PFSK-1 (cell line): ENCODE measurements at regions not wholly inside any gene's neighbourhood (a gene's known extent, or its start where the extent isn't known, plus 50 kb on each side); places are given as distances from the start of the nearest gene placed in this dataset.

Experiments used
- FOXP2 ChIP-seq: optimal IDR thresholded peaks from 2 replicates; pipeline ENCODE3; 2011; ENCODE audit warnings: borderline replicate concordance, control low read depth, inconsistent platforms; ENCODE audit not compliant: insufficient read depth; ENCODE audit errors: extremely low read length, extremely low read depth
- POLR2AphosphoS5 ChIP-seq: IDR thresholded peaks from 2 replicates; pipeline ENCODE4 v1.6.1; 2012; ENCODE audit warnings: low read depth, mild to moderate bottlenecking, control low read depth, low read length, moderate library complexity
- REST ChIP-seq, 2 experiments: IDR thresholded peaks; 2 replicates each; pipeline versions ENCODE4 v1.6.1 to v1.8.0; 2011 to 2012; ENCODE audit warnings: low read depth in 2 of 2, low read length in 2 of 2, control low read depth in 1 of 2, inconsistent platforms in 1 of 2, mild to moderate bottlenecking in 1 of 2, moderate library complexity in 1 of 2; ENCODE audit not compliant: insufficient read depth in 1 of 2
- SIN3A ChIP-seq: IDR thresholded peaks from 2 replicates; pipeline ENCODE4 v1.6.1; 2012; ENCODE audit warnings: mild to moderate bottlenecking, low read length, moderate library complexity, borderline replicate concordance; ENCODE audit not compliant: insufficient read depth
- TAF1 ChIP-seq: IDR thresholded peaks from 2 replicates; pipeline ENCODE4 v1.6.1; 2012; ENCODE audit warnings: low read length, control low read depth, borderline replicate concordance; ENCODE audit not compliant: insufficient read depth

DNA sequence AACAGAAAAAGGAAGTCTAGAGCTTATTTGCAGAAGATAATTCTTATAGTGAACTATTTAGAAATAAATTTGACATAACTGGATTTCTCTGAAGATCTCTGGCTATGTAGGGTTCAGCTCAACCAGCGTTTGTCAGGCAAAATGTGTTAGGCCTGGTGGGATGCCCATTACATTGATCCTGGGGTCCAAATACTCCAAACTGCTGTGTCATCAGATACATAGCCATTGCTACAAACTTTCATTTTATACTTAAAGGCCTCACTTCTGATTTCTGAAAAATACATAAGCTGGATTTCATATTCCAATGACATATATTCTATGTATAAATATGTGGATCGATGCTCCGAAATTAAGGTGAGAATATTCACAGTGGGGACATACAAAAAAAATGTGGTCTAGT, 1958.9 kb upstream of the TENM3 start:
- TF ChIP-seq REST (IDR thresholded peaks at IDR 0.05; ENCODE audit: insufficient read depth in 1 of 2, low read depth in 2 of 2, low read length in 2 of 2) (no peak), TAF1 (no peak), POLR2AphosphoS5 (no peak), SIN3A (no peak), FOXP2 (no peak)

GRCh38 chr4:180285796-180286195, 1957.4 kb upstream of the TENM3 start:
- TF ChIP-seq REST (IDR thresholded peaks at IDR 0.05; ENCODE audit: insufficient read depth in 1 of 2, low read depth in 2 of 2, low read length in 2 of 2), result no peak
- TF ChIP-seq SIN3A, result no peak
- no peak for TF ChIP-seq POLR2AphosphoS5
- no peak for TF ChIP-seq FOXP2
- no peak for TF ChIP-seq TAF1

- TF ChIP-seq FOXP2, result no peak
- no peak for TF ChIP-seq SIN3A
- TF ChIP-seq REST (IDR thresholded peaks at IDR 0.05; ENCODE audit: insufficient read depth in 1 of 2, low read depth in 2 of 2, low read length in 2 of 2), result no peak
- TF ChIP-seq TAF1, result no peak
- TF ChIP-seq POLR2AphosphoS5, result no peak
Observed at GRCh38 chr4:180292339-180292738, 1950.9 kb upstream of the TENM3 start.

DNA sequence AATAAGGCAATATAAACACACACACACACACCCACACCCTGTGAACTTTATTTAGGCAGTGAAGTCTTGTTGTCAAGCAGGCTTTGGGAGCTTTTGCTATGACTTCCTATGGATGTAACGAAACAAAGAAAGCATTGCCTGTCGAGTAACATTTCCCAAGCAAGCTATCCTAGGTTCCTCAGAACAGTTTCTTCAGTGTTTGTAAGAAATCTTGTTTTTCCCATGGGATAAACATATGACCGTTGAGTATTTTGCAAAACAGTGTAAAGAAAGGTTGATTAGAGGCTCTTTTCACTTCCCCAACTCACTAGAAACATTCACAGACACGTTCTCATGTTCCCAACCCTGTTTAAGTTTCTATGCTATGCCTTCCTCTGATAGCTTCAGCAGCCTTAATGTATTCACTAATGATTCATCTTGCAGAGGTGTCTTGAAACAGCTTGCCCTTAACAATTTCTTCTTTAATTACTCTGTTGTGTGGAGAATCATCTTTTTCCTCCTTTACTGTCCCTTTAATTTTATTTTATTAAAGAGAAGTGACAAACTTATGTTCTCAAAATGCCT, 1947.1 kb upstream of the TENM3 start:
- no peak for TF ChIP-seq REST (IDR thresholded peaks at IDR 0.05; ENCODE audit: insufficient read depth in 1 of 2, low read depth in 2 of 2, low read length in 2 of 2)
- no peak for TF ChIP-seq POLR2AphosphoS5
- TF ChIP-seq TAF1, result no peak
- TF ChIP-seq SIN3A, result no peak
- TF ChIP-seq FOXP2, result no peak

GRCh38 chr4:180304321-180304720, 1938.9 kb upstream of the TENM3 start:
- TF ChIP-seq SIN3A (no peak), REST (IDR thresholded peaks at IDR 0.05; ENCODE audit: insufficient read depth in 1 of 2, low read depth in 2 of 2, low read length in 2 of 2) (no peak), TAF1 (no peak), POLR2AphosphoS5 (no peak), FOXP2 (no peak)
